Testis (tissue), 2 donors: ENCODE measurements at regions not wholly inside any gene's neighbourhood (a gene's known extent, or its start where the extent isn't known, plus 50 kb on each side); places are given as distances from the start of the nearest gene placed in this dataset.

ENCODE experiments used
- POLR2A ChIP-seq: fragments of 450-650 bp; IDR thresholded peaks from one replicate; pipeline ENCODE4 v1.6.1; 2017; ENCODE audit warnings: antibody characterized with exemption, mild to moderate bottlenecking, moderate library complexity
- TF ChIP-seq, protein P1 (sequence below), 3 experiments: fragments of 450-650 bp in 2 of 3; fragments of 200-600 bp in 1 of 3; sonication (generic) in 1 of 3; IDR thresholded peaks; one replicate each; pipeline ENCODE4 v1.5.1; 2016 to 2019; ENCODE audit warnings: antibody characterized with exemption in 3 of 3, mild to moderate bottlenecking in 2 of 3, moderate library complexity in 1 of 3

DNA sequence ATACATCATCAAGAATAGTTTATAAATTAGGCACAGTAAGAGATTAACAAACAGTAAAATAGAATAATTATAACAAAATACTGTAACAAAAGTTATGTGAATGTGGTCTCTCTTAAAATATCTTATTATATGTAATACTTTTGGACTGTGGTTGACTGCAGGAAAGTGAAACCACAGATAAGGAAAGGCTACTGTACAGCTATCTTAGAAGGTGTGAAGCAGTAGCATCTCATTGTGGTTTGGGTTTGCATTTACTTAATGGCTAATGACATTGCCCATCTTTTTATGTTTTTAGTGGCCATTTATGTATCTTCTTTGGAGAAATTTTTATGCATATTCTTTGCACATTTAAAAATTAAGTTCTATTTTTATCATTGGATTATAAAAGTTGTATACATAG lies 296.4 kb upstream of the MAGI2 start:
- TF ChIP-seq, protein P1, sequence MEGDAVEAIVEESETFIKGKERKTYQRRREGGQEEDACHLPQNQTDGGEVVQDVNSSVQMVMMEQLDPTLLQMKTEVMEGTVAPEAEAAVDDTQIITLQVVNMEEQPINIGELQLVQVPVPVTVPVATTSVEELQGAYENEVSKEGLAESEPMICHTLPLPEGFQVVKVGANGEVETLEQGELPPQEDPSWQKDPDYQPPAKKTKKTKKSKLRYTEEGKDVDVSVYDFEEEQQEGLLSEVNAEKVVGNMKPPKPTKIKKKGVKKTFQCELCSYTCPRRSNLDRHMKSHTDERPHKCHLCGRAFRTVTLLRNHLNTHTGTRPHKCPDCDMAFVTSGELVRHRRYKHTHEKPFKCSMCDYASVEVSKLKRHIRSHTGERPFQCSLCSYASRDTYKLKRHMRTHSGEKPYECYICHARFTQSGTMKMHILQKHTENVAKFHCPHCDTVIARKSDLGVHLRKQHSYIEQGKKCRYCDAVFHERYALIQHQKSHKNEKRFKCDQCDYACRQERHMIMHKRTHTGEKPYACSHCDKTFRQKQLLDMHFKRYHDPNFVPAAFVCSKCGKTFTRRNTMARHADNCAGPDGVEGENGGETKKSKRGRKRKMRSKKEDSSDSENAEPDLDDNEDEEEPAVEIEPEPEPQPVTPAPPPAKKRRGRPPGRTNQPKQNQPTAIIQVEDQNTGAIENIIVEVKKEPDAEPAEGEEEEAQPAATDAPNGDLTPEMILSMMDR (IDR thresholded peaks at IDR 0.05) = no peak
- TF ChIP-seq POLR2A = no peak
